ENCODE measurements at regions not wholly inside any gene's neighbourhood (a gene's known extent, or its start where the extent isn't known, plus 50 kb on each side); places are given as distances from the start of the nearest gene placed in this dataset.

GRCh38 chr5:67693956-67694809, 497.6 kb upstream of the CD180 start:
- DNase-seq (ENCODE audit: low spot score in 2 of 2), result no peak
- no peaks in the 10 kb centered on the region for H3K36me3 ChIP-seq (replicated peaks)
- no peaks in the 10 kb centered on the region for H3K27me3 ChIP-seq (ENCODE audit: low read depth)
- no peak overlapping the region for H3K4me3 ChIP-seq
- no peaks in the 10 kb centered on the region for H3K4me1 ChIP-seq
- H3K9me3 ChIP-seq, result no peaks in the 10 kb centered on the region
- in situ Hi-C loops (cut with MboI; ENCODE audit: low sequenced_read_pairs), result no loop called here

GRCh38 chr5:67686746-67687145, 490.1 kb upstream of the CD180 start:
- H3K4me1 ChIP-seq, result no peaks in the 10 kb centered on the region
- no peak for DNase-seq (ENCODE audit: low spot score in 2 of 2)
- H3K27me3 ChIP-seq (ENCODE audit: low read depth), result no peaks in the 10 kb centered on the region
- H3K9me3 ChIP-seq, result no peaks in the 10 kb centered on the region
- in situ Hi-C loops (cut with MboI; ENCODE audit: low sequenced_read_pairs), result no loop called here
- no peak overlapping the region for H3K4me3 ChIP-seq
- H3K36me3 ChIP-seq (replicated peaks), result no peaks in the 10 kb centered on the region

DNA sequence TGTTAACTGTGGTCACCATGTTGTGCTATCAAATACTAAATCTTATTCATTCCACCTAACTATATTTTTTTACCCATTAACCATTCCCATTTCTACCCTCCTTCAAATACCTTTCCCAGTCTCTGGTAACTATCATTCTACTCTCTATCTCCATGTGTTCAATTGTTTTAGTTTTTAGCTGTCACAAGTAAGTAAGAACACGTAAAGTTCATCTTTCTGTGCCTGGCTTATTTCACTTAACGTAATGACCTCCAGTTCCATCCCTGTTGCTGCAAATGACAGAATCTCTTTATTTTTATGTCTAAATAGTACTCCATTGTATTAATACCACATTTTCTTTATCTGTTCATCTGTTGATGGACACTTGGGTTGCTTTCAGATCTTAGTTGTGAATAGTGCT, 485.1 kb upstream of the CD180 start:
- H3K36me3 ChIP-seq (replicated peaks), result no peaks in the 10 kb centered on the region
- H3K4me1 ChIP-seq, result no peaks in the 10 kb centered on the region
- no peaks in the 10 kb centered on the region for H3K27me3 ChIP-seq (ENCODE audit: low read depth)
- DNase-seq (ENCODE audit: low spot score in 2 of 2), result no peak
- in situ Hi-C loops (cut with MboI; ENCODE audit: low sequenced_read_pairs), result no loop called here
- H3K9me3 ChIP-seq, result no peaks in the 10 kb centered on the region
- H3K4me3 ChIP-seq, result no peak overlapping the region

DNA sequence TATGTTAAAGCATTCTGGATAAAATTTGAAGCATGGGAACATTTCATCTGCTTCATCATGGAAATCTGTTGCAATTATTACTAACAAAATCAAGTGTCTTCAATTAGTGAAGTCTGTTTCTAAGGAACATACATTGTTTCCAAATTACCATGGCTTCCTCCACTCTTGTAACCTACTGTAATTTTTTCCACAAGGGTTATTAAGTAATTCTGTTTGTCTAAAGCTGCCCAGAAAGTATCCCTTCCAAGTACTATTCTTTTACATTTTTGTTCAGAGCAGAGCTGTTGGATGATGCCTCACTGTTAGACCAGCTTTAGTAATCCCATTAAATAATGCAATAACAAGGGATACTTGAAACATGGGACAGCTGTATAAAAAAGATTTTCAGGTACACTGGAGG, 483.5 kb upstream of the CD180 start:
- Histone ChIP-seq H3K4me3 (no peak overlapping the region), H3K9me3 (no peaks in the 10 kb centered on the region), H3K36me3 (replicated peaks) (no peaks in the 10 kb centered on the region), H3K4me1 (no peaks in the 10 kb centered on the region), H3K27me3 (ENCODE audit: low read depth) (no peaks in the 10 kb centered on the region)
- DNase-seq (ENCODE audit: low spot score in 2 of 2), result no peak
- in situ Hi-C loops (cut with MboI; ENCODE audit: low sequenced_read_pairs), result no loop called here

DNA sequence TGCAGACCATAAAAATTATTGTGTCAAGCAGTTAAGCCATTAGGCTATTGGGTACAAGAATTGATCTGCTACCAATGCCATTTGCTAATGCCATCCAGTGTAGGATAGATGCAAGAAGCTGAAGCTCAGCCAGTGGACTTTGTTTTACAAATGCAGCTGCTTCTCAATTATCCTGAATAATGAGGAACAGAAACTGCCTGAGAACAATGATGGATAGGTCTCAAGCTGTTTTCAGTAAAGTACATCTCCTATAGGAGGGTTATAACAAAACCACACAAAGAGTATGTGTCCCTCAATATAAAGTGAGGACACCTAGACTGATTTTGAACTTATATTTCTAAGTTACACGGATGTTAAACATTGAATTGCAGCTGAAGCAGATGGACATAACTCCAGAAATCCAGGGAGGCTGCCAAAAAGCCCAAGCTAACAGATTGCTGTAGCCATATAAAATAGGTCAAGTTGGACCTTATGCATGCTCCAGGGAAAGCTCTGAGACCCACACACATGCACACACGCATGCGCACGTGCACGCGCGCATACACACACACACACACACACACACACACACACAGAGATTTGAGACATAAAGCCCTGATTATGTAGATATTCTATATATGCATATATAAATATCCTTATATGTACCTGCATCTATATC, 482.7 kb upstream of the CD180 start:
- in situ Hi-C loops (cut with MboI; ENCODE audit: low sequenced_read_pairs), result no loop called here
- Histone ChIP-seq H3K27me3 (ENCODE audit: low read depth) (no peaks in the 10 kb centered on the region), H3K4me1 (no peaks in the 10 kb centered on the region), H3K36me3 (replicated peaks) (no peaks in the 10 kb centered on the region), H3K4me3 (no peak overlapping the region), H3K9me3 (no peaks in the 10 kb centered on the region)
- no peak for DNase-seq (ENCODE audit: low spot score in 2 of 2)

GRCh38 chr5:67678594-67678993, 482.0 kb upstream of the CD180 start:
- in situ Hi-C loops (cut with MboI; ENCODE audit: low sequenced_read_pairs), result no loop called here
- Histone ChIP-seq H3K27me3 (ENCODE audit: low read depth) (no peaks in the 10 kb centered on the region), H3K4me3 (no peak overlapping the region), H3K4me1 (no peaks in the 10 kb centered on the region), H3K36me3 (replicated peaks) (no peaks in the 10 kb centered on the region), H3K9me3 (no peaks in the 10 kb centered on the region)
- DNase-seq (ENCODE audit: low spot score in 2 of 2), result no peak

GRCh38 chr5:67677422-67677970, 480.9 kb upstream of the CD180 start:
- Histone ChIP-seq H3K4me3 (no peak overlapping the region), H3K27me3 (ENCODE audit: low read depth) (no peaks in the 10 kb centered on the region), H3K9me3 (no peaks in the 10 kb centered on the region), H3K4me1 (no peaks in the 10 kb centered on the region), H3K36me3 (replicated peaks) (no peaks in the 10 kb centered on the region)
- in situ Hi-C loops (cut with MboI; ENCODE audit: low sequenced_read_pairs), result no loop called here
- no peak for DNase-seq (ENCODE audit: low spot score in 2 of 2)

DNA sequence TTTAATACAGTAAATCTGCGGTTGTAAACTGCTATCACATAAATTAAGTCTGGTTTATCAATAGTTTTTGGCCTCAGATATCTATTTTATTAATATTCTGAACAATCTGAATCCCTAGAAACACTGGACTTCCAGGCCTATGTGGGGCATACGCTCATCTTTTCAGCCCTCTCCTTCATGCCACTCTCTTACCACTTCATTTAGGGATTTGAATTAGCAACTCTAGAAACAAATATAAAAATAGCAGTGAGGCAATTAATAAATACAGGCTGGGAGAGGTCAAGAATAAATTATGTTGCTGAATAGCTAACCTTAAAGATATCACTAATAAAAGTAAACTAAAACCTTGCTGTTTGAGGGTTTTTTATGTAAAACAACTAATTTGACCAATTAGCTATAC, 480.3 kb upstream of the CD180 start:
- DNase-seq (ENCODE audit: low spot score in 2 of 2), result no peak
- Histone ChIP-seq H3K4me3 (no peak overlapping the region), H3K4me1 (no peaks in the 10 kb centered on the region), H3K36me3 (replicated peaks) (no peaks in the 10 kb centered on the region), H3K27me3 (ENCODE audit: low read depth) (no peaks in the 10 kb centered on the region), H3K9me3 (no peaks in the 10 kb centered on the region)
- in situ Hi-C loops (cut with MboI; ENCODE audit: low sequenced_read_pairs), result no loop called here

DNA sequence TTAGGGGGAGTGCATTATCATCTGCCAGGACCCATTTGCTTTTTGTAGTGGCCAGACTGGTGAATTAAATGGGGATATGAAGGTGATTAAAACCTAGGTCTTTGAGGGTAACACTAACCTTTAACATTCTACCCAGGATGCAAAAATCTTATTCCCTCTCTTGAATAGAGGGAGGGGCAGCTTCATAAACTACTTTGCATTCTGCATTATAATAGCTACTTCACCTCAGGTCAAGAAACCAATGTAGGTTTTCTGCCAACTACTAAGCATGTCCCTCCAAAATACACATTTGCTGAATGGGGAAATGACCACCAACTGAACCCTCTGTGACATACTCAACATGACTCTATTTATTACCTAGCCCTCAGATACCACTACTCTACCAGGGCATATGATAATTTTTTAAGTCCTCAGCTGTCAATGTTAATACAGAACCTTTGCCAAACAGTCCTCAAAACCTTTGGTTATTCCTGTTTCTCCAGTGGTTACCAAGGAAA, 477.6 kb upstream of the CD180 start:
- H3K27me3 ChIP-seq (ENCODE audit: low read depth), result no peaks in the 10 kb centered on the region
- DNase-seq (ENCODE audit: low spot score in 2 of 2), result no peak
- in situ Hi-C loops (cut with MboI; ENCODE audit: low sequenced_read_pairs), result no loop called here
- no peak overlapping the region for H3K4me3 ChIP-seq
- no peaks in the 10 kb centered on the region for H3K4me1 ChIP-seq
- H3K36me3 ChIP-seq (replicated peaks), result no peaks in the 10 kb centered on the region
- H3K9me3 ChIP-seq, result no peaks in the 10 kb centered on the region

- Histone ChIP-seq H3K4me3 (no peak overlapping the region), H3K36me3 (replicated peaks) (no peaks in the 10 kb centered on the region), H3K27me3 (ENCODE audit: low read depth) (no peaks in the 10 kb centered on the region), H3K4me1 (no peaks in the 10 kb centered on the region), H3K9me3 (no peaks in the 10 kb centered on the region)
- in situ Hi-C loops (cut with MboI; ENCODE audit: low sequenced_read_pairs), result no loop called here
- DNase-seq (ENCODE audit: low spot score in 2 of 2), result no peak
Observed at GRCh38 chr5:67673618-67674017, 477.0 kb upstream of the CD180 start.

DNA sequence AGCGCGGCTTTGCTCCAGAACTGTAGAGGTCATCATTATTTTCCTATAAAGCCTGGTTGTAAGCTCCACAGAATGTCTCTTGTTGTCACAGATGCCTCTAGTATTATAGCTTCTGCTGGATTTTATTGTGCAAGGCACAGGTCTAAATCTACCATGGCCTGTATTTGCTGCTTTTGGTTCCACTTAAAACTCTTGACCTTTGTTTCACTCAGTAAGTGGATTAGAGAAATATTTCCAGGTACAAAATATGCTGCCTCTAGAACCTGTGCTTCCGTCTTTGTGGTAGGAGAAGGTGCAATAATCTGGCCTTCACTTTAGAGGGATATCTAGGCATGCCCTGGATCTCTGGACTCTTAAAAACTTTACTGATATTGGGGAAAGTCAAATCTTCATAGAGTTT, 476.6 kb upstream of the CD180 start:
- H3K27me3 ChIP-seq (ENCODE audit: low read depth), result no peaks in the 10 kb centered on the region
- H3K36me3 ChIP-seq (replicated peaks), result no peaks in the 10 kb centered on the region
- no peak for DNase-seq (ENCODE audit: low spot score in 2 of 2)
- no peak overlapping the region for H3K4me3 ChIP-seq
- H3K4me1 ChIP-seq, result no peaks in the 10 kb centered on the region
- no peaks in the 10 kb centered on the region for H3K9me3 ChIP-seq
- in situ Hi-C loops (cut with MboI; ENCODE audit: low sequenced_read_pairs), result no loop called here

DNA sequence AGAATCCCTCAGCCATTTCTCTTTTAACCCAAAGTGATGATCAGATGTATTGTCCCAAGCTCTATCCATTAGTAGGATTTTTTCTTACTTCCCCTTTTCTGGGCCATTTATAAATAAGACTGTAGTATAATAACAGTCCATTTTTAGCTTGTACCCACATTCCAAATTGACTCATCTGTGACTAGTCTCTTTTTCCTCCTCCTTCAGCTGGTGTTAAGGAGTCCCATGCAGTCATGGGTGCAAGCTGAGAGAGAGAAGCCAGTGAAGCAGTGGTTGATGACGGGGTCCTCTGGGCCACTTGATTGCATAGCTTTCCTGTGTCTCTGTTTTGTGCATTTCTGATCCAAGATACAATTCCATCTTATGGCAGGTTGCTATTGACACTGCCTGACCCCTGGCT, 476.0 kb upstream of the CD180 start:
- H3K36me3 ChIP-seq (replicated peaks), result no peaks in the 10 kb centered on the region
- no peaks in the 10 kb centered on the region for H3K4me1 ChIP-seq
- H3K4me3 ChIP-seq, result no peak overlapping the region
- no peaks in the 10 kb centered on the region for H3K27me3 ChIP-seq (ENCODE audit: low read depth)
- in situ Hi-C loops (cut with MboI; ENCODE audit: low sequenced_read_pairs), result no loop called here
- no peak for DNase-seq (ENCODE audit: low spot score in 2 of 2)
- no peaks in the 10 kb centered on the region for H3K9me3 ChIP-seq

DNA sequence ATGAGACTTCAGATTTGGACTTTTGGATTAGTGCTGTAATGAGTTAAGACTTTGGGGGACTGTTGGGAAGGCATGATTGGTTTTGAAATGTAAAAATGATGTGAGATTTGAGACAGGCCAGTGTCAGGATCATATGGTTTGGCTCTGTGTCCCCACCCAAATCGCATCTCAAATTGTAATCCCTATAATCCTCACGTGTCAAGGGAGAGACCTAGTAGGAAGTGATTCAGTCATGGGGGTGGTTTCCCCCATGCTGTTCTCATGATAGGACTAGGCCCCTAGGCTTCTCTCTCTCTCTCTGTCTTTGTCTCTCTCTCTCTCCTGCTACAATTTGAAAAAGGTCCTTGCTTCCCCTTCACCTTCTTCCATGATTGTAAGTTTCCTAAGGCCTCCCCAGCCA, 473.3 kb upstream of the CD180 start:
- H3K27me3 ChIP-seq (ENCODE audit: low read depth), result no peaks in the 10 kb centered on the region
- no peaks in the 10 kb centered on the region for H3K36me3 ChIP-seq (replicated peaks)
- no peak overlapping the region for H3K4me3 ChIP-seq
- DNase-seq (ENCODE audit: low spot score in 2 of 2), result no peak
- H3K9me3 ChIP-seq, result no peaks in the 10 kb centered on the region
- in situ Hi-C loops (cut with MboI; ENCODE audit: low sequenced_read_pairs), result no loop called here
- H3K4me1 ChIP-seq, result no peaks in the 10 kb centered on the region

GRCh38 chr5:67660149-67660548, 463.6 kb upstream of the CD180 start:
- H3K4me1 ChIP-seq, result no peaks in the 10 kb centered on the region
- H3K27me3 ChIP-seq (ENCODE audit: low read depth), result no peaks in the 10 kb centered on the region
- H3K36me3 ChIP-seq (replicated peaks), result no peaks in the 10 kb centered on the region
- H3K9me3 ChIP-seq, result no peaks in the 10 kb centered on the region
- no peak for DNase-seq (ENCODE audit: low spot score in 2 of 2)
- in situ Hi-C loops (cut with MboI; ENCODE audit: low sequenced_read_pairs), result no loop called here
- H3K4me3 ChIP-seq, result no peak overlapping the region

Measured in HAP-1 (cell line).